Glomerular endothelial cell (primary cell): ENCODE measurements at regions not wholly inside any gene's neighbourhood (a gene's known extent, or its start where the extent isn't known, plus 50 kb on each side); places are given as distances from the start of the nearest gene placed in this dataset.

Experiments used
- DNase-seq: peaks from one replicate; pipeline ENCODE4 v3.0.0-alpha.2; 2011; ENCODE audit warnings: low read depth, low spot score; ENCODE audit errors: extremely low read depth

GRCh38 chr17:79147746-79148506 lies 73.3 kb downstream of the ENGASE start:
- DNase-seq, result no peak

GRCh38 chr17:79146562-79146961 lies 71.9 kb downstream of the ENGASE start:
- no peak for DNase-seq

DNA sequence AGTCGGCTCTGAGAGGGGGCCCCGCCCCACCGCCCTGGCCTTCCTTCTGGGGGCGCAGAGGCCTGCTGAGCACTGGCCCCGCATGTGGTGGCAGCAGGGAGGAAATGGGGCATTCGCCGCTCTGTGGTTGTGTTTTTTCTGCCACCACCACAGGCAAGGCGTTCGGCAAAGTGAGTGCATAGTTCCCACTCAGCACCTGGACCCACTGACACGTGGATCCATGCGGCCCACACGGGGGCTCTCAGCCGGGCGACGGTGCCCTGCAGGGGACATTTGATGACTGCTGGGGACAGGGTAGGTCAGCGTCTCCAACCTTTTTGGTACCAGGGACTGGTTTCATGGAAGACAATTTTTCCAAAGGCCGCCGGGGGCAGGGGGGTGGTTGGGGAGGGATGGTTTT lies 70.9 kb downstream of the ENGASE start:
- DNase-seq, result no peak

DNA sequence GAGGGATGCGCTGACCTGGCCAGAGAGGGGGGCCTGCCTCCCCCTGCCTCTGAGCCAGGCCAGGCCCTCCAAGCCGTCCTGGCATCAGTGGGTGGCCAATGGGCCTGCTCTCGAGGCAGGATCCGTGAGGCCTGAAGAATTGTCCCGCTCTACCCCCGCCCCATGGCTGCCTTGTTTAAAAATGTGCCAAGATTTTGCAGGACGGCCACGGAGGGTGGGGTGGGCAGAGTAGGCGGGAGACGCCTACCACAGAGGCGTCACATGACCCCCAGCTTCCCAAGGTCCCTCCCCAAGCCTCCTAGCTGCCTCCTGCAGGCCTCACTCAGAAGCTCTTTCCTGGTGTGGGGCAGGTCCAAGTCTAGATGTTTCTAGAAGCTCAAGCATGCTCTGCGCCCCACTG lies 69.5 kb downstream of the ENGASE start:
- DNase-seq, result no peak

GRCh38 chr17:79142375-79142774 lies 67.8 kb downstream of the ENGASE start:
- no peak for DNase-seq

GRCh38 chr17:79141578-79142355 lies 67.1 kb downstream of the ENGASE start:
- no peak for DNase-seq

- DNase-seq, result no peak
These were observed 64.2 kb downstream of the ENGASE start for GRCh38 chr17:79138826-79139225.

DNA sequence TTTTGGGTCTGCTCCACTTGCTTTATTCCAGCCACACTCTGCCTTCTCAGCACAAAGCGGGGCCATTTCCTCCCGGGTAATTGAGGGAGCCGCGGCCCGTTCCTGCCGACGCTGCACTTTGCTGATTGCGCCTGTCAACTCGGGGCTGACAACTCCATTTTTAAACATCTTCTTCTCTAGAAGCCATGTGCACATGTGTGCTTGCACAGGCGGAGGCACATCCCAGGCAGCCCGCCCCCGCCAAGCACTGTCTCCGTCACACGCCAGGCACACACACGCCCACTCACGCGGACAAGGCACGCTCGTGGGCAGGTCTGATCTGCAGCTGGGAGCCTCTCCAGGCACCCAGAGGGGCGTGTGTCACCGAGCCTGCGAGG lies 63.2 kb downstream of the ENGASE start:
- no peak for DNase-seq

- no peak for DNase-seq
These were observed 62.6 kb downstream of the ENGASE start for GRCh38 chr17:79137015-79137788.

- no peak for DNase-seq
These were observed 62.0 kb downstream of the ENGASE start for GRCh38 chr17:79136596-79136995.
